K562 (cell line): ENCODE measurements at regions not wholly inside any gene's neighbourhood (a gene's known extent, or its start where the extent isn't known, plus 50 kb on each side); places are given as distances from the start of the nearest gene placed in this dataset.

Experiments used
- ATF7 ChIP-seq: fragments of 450-650 bp; IDR thresholded peaks from 2 replicates; pipeline ENCODE4 v1.7.1; 2014; ENCODE audit warnings: mild to moderate bottlenecking, moderate library complexity
- EP300 ChIP-seq: IDR thresholded peaks from 2 replicates; pipeline ENCODE4 v1.6.1; 2012; ENCODE audit warnings: low read length, improper control_type of control experiment
- GABPA ChIP-seq: fragments of 200-800 bp; sonication (Bioruptor generic); conservative IDR thresholded peaks from 2 replicates; pipeline ENCODE4 v1.6.1; 2016; ENCODE audit warnings: low read depth, missing genetic modification characterization, missing compliant biosample characterization
- RAD21 ChIP-seq, 2 experiments: fragments of 250-450 bp in 1 of 2; fragments of 450-650 bp in 1 of 2; sonication (Bioruptor Pico) in 1 of 2; formaldehyde crosslinking in 1 of 2; IDR thresholded peaks in 1 of 2; conservative IDR thresholded peaks in 1 of 2; 2 replicates each; pipeline versions ENCODE4 v1.4.0 to v1.8.0; 2020 to 2022; ENCODE audit warnings: mild to moderate bottlenecking in 2 of 2, moderate library complexity in 1 of 2
- RFX1 ChIP-seq: fragments of 450-650 bp; IDR thresholded peaks from 2 replicates; pipeline ENCODE4 v1.6.1; 2016; ENCODE audit warnings: mild to moderate bottlenecking, moderate library complexity
- RNF2 ChIP-seq: sonication (generic); IDR thresholded peaks from 2 replicates; pipeline ENCODE4 v1.6.1; 2016
- TRIM28 ChIP-seq: fragments of 450-650 bp; IDR thresholded peaks from 2 replicates; pipeline ENCODE4 v1.6.1; 2017
- U2AF2 ChIP-seq: fragments of 200-400 bp; formaldehyde crosslinking; optimal IDR thresholded peaks from 2 replicates; pipeline ENCODE3; 2017; ENCODE audit warnings: low read depth, mild to moderate bottlenecking, low read length
- XRCC5 ChIP-seq: fragments of 200-400 bp; formaldehyde crosslinking; IDR thresholded peaks from 2 replicates; pipeline ENCODE4 v1.6.1; 2017; ENCODE audit warnings: low read depth, mild to moderate bottlenecking, low read length
- TF ChIP-seq, protein P1 (sequence below), 3 experiments: IDR thresholded peaks in 2 of 3; conservative IDR thresholded peaks in 1 of 3; 2 replicates each; pipeline ENCODE4 v1.5.1; 2011 to 2012; ENCODE audit warnings: low read length in 3 of 3, mild to moderate bottlenecking in 3 of 3, control low read depth in 2 of 3, improper control_type of control experiment in 1 of 3, inconsistent platforms in 1 of 3, low read depth in 1 of 3, mixed read lengths in 1 of 3, moderate library complexity in 1 of 3; ENCODE audit not compliant: insufficient read depth in 2 of 3
- TF ChIP-seq, protein P2 (sequence below): sonication (generic); formaldehyde crosslinking; IDR thresholded peaks from 2 replicates; pipeline ENCODE4 v1.8.0; 2022; ENCODE audit warnings: mild to moderate bottlenecking, missing genetic modification reagents
- TF ChIP-seq, protein P3 (sequence below): fragments of 450-650 bp; formaldehyde crosslinking; IDR thresholded peaks from 2 replicates; pipeline ENCODE4 v1.4.0; 2020; ENCODE audit warnings: mild to moderate bottlenecking, moderate library complexity

DNA sequence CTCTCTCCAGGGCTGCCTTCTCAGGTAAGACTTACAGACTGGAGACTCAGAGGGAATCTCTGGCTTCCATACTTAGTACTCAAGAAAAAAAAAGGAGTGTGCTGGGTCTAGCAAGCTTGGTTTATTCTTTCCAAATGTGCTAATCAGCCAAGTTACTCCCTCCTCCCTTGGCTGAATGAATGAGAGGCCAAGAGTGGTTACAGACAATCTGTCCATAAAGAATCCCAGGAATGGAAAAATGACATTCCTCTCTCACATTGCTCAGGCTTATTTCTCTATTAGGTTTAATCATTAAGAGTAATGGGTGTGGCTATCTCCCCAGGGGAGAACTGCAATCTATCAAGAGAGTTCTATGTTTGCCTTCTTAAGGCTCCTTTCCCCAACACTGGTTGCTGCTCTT is 547.3 kb upstream of the PLXNA2 start:
- TF ChIP-seq U2AF2 (no peak), RAD21 (CRISPR knock-in tag; conservative IDR thresholded peaks at IDR 0.05 in 1 of 2, IDR thresholded peaks at IDR 0.05 in 1 of 2) (no peak), XRCC5 (no peak), ATF7 (no peak), RFX1 (no peak), GABPA (tag) (no peak), EP300 (no peak), TRIM28 (no peak), RNF2 (no peak)
- TF ChIP-seq, protein P1, sequence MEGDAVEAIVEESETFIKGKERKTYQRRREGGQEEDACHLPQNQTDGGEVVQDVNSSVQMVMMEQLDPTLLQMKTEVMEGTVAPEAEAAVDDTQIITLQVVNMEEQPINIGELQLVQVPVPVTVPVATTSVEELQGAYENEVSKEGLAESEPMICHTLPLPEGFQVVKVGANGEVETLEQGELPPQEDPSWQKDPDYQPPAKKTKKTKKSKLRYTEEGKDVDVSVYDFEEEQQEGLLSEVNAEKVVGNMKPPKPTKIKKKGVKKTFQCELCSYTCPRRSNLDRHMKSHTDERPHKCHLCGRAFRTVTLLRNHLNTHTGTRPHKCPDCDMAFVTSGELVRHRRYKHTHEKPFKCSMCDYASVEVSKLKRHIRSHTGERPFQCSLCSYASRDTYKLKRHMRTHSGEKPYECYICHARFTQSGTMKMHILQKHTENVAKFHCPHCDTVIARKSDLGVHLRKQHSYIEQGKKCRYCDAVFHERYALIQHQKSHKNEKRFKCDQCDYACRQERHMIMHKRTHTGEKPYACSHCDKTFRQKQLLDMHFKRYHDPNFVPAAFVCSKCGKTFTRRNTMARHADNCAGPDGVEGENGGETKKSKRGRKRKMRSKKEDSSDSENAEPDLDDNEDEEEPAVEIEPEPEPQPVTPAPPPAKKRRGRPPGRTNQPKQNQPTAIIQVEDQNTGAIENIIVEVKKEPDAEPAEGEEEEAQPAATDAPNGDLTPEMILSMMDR (IDR thresholded peaks at IDR 0.05 in 2 of 3, conservative IDR thresholded peaks at IDR 0.05 in 1 of 3; ENCODE audit: insufficient read depth in 2 of 3, low read depth in 1 of 3, low read length in 3 of 3): no peak
- TF ChIP-seq, protein P2, sequence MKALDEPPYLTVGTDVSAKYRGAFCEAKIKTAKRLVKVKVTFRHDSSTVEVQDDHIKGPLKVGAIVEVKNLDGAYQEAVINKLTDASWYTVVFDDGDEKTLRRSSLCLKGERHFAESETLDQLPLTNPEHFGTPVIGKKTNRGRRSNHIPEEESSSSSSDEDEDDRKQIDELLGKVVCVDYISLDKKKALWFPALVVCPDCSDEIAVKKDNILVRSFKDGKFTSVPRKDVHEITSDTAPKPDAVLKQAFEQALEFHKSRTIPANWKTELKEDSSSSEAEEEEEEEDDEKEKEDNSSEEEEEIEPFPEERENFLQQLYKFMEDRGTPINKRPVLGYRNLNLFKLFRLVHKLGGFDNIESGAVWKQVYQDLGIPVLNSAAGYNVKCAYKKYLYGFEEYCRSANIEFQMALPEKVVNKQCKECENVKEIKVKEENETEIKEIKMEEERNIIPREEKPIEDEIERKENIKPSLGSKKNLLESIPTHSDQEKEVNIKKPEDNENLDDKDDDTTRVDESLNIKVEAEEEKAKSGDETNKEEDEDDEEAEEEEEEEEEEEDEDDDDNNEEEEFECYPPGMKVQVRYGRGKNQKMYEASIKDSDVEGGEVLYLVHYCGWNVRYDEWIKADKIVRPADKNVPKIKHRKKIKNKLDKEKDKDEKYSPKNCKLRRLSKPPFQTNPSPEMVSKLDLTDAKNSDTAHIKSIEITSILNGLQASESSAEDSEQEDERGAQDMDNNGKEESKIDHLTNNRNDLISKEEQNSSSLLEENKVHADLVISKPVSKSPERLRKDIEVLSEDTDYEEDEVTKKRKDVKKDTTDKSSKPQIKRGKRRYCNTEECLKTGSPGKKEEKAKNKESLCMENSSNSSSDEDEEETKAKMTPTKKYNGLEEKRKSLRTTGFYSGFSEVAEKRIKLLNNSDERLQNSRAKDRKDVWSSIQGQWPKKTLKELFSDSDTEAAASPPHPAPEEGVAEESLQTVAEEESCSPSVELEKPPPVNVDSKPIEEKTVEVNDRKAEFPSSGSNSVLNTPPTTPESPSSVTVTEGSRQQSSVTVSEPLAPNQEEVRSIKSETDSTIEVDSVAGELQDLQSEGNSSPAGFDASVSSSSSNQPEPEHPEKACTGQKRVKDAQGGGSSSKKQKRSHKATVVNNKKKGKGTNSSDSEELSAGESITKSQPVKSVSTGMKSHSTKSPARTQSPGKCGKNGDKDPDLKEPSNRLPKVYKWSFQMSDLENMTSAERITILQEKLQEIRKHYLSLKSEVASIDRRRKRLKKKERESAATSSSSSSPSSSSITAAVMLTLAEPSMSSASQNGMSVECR (CRISPR knock-in tag): no peak
- TF ChIP-seq, protein P3, sequence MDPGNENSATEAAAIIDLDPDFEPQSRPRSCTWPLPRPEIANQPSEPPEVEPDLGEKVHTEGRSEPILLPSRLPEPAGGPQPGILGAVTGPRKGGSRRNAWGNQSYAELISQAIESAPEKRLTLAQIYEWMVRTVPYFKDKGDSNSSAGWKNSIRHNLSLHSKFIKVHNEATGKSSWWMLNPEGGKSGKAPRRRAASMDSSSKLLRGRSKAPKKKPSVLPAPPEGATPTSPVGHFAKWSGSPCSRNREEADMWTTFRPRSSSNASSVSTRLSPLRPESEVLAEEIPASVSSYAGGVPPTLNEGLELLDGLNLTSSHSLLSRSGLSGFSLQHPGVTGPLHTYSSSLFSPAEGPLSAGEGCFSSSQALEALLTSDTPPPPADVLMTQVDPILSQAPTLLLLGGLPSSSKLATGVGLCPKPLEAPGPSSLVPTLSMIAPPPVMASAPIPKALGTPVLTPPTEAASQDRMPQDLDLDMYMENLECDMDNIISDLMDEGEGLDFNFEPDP (CRISPR knock-in tag): no peak
